ENCODE measurements at regions not wholly inside any gene's neighbourhood (a gene's known extent, or its start where the extent isn't known, plus 50 kb on each side); places are given as distances from the start of the nearest gene placed in this dataset.

DNA sequence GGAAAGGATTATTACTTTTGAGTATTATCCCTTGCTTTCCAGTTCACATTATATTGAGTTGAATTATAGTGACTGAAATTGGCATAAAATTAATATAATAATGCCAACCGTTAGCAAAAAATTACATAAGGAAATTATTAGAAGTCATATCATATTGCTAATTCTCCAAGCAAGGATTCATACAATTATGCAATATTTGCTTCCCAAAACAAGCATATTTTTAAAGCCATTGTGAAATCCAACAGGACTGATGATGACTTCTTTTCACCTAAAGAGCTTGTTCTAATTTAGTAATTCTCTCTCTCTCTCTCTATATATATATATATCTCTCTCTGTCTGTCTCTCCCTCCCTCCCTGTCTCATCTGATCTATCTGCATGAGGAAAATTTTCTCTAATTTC is 283.5 kb downstream of the DSEL start:
- Mint-ChIP-seq H3K27ac (no peak overlapping the region), H3K9me3 (no peaks in the 10 kb centered on the region), H3K4me1 (ENCODE audit: low read depth) (no peaks in the 10 kb centered on the region), H3K4me3 (no peak overlapping the region), H3K27me3 (ENCODE audit: insufficient read depth) (peaks cover 2% of the 10 kb centered on the region), H3K36me3 (ENCODE audit: low read depth) (no peaks in the 10 kb centered on the region)
- intact Hi-C loops (cut with micrococcal nuclease) = no loop called here
- DNase-seq (ENCODE audit: low spot score) = no peak

DNA sequence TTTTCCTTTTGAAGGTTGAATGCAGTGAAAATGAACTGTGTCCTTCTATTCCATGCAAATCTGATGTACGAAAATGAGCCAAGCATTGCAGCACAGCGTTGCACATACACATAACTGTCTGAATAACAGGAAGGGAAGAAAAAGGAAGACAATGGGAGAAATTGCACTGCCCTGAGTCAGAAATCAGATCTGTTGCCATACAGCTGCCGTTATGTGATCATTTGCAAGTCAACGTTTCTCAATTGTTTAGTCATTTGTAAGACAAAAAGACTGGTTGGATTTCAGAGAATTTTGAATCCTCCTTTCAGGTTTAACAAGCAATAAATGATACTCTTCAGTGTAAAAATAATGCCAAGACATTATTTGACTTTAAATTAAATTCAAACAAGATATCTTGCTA is 284.1 kb downstream of the DSEL start:
- H3K4me1 Mint-ChIP-seq (ENCODE audit: low read depth) = no peaks in the 10 kb centered on the region
- no peak for DNase-seq (ENCODE audit: low spot score)
- peaks cover 2% of the 10 kb centered on the region for H3K27me3 Mint-ChIP-seq (ENCODE audit: insufficient read depth)
- no peak overlapping the region for H3K27ac Mint-ChIP-seq
- H3K4me3 Mint-ChIP-seq = no peak overlapping the region
- H3K36me3 Mint-ChIP-seq (ENCODE audit: low read depth) = no peaks in the 10 kb centered on the region
- H3K9me3 Mint-ChIP-seq = no peaks in the 10 kb centered on the region
- intact Hi-C loops (cut with micrococcal nuclease) = no loop called here

DNA sequence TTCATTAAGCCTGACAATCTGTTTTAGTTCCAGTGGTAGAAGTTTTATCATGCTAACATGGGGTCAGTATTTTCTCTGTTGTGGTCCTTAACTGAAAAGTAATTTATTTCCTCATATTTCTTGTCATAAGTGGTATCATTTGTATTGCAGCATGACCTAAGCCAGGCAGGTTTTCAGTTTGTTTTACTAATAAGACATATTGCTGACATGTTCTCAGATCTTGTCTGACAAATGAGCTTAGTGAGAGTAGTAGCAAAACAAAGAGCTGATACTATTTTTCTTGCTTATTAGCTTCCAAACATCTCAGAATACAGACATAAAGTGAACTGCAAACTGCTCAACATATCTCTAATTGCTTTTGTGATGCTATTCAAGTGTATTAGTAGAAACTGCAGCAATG is 293.6 kb downstream of the DSEL start:
- Mint-ChIP-seq H3K4me1 (ENCODE audit: low read depth) (no peaks in the 10 kb centered on the region), H3K4me3 (no peak overlapping the region)

DNA sequence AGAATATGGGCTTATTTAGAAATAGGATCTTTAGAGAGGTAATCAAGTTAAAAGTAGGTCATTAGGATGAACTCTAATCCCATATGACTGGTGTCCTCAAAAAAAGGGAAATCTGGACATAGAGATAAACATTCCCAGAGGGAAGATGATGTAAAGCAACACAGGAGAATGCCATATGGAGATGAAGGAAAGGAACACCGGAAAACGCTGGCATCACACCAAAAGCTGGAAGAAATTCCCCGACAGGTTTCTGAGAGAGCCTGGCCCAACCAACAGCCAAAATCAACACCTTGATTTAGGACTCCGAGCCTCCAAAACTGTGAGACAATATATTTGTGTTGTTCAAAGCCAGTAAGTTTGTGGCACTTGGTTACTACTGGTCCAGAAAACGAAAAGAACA is 296.7 kb downstream of the DSEL start:
- Mint-ChIP-seq H3K27ac (no peak overlapping the region), H3K36me3 (ENCODE audit: low read depth) (no peaks in the 10 kb centered on the region), H3K9me3 (no peaks in the 10 kb centered on the region), H3K4me3 (no peak overlapping the region), H3K27me3 (ENCODE audit: insufficient read depth) (no peaks in the 10 kb centered on the region), H3K4me1 (ENCODE audit: low read depth) (no peaks in the 10 kb centered on the region)
- intact Hi-C loops (cut with micrococcal nuclease) = loop anchor here (5.0 to 10.0 kb wide), 3 partner anchors 297 to 1625 kb away; partner anchors contain the start of gene DSEL
- DNase-seq (ENCODE audit: low spot score) = no peak

More for the DNA sequence above, 293.6 kb downstream of the DSEL start:
- Mint-ChIP-seq H3K36me3 (ENCODE audit: low read depth) (no peaks in the 10 kb centered on the region), H3K9me3 (no peaks in the 10 kb centered on the region), H3K27me3 (ENCODE audit: insufficient read depth) (no peaks in the 10 kb centered on the region), H3K27ac (no peak overlapping the region)
- DNase-seq (ENCODE audit: low spot score) = no peak
- intact Hi-C loops (cut with micrococcal nuclease) = no loop called here

DNA sequence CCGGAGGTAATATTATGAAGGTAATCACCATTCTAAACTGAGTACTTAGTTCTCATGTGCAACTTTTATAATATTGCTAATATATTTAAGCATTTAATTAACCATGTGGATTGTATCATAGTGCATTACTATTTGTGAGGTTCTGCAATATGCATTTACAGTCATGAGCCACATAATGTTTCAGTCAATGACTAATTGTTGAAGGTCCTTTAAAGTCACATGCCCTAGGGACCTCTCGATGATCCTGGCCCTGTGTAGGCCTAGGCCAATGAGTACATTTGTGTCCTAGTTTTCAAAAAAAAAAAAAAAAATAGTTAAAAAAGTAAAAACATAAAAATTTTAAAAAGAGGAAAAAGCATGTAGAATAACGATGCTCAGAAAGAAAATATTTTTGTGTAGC is 298.0 kb downstream of the DSEL start:
- intact Hi-C loops (cut with micrococcal nuclease) = loop anchor here (5.0 to 10.0 kb wide), 3 partner anchors 299 to 1626 kb away; partner anchors contain the start of gene DSEL

DNA sequence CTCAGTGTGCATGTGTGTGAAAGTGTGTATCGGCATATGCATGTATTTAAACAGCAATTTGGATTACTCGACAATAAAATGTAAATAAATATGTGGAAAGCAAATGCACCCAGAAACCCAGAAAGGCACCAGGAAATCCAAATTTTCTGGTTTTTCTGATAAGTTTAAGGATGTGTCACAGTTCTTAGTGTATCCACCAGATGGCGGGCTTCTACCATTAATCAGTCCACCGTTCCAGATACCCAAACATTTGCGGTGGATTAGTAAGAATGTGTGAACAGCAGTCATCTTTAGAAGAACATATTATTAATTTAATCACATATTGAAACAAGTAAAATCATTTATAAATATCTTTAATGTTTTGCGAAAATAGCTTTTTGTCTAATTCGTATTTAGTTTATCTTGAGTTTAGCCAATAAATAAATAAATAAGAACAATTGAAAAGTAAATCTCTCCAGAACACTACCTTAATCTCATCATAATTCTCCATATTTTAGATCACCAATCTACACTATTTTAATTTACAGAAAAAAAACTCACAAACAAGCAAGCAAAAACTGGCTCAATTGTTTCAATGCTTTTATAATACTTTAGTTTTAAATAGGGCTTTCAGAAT is 298.9 kb downstream of the DSEL start:
- no peaks in the 10 kb centered on the region for H3K36me3 Mint-ChIP-seq (ENCODE audit: low read depth)
- H3K4me3 Mint-ChIP-seq = no peak overlapping the region
- H3K27me3 Mint-ChIP-seq (ENCODE audit: insufficient read depth) = no peaks in the 10 kb centered on the region
- H3K9me3 Mint-ChIP-seq = no peaks in the 10 kb centered on the region
- no peaks in the 10 kb centered on the region for H3K4me1 Mint-ChIP-seq (ENCODE audit: low read depth)
- intact Hi-C loops (cut with micrococcal nuclease) = loop anchor here (1.0 to 10.0 kb wide), 6 partner anchors 300 to 1627 kb away; partner anchors contain the start of gene DSEL
- H3K27ac Mint-ChIP-seq = no peak overlapping the region
- DNase-seq (ENCODE audit: low spot score) = peak; percentile 26

More for the DNA sequence above, 298.0 kb downstream of the DSEL start:
- Mint-ChIP-seq H3K4me1 (ENCODE audit: low read depth) (no peaks in the 10 kb centered on the region), H3K36me3 (ENCODE audit: low read depth) (no peaks in the 10 kb centered on the region), H3K27me3 (ENCODE audit: insufficient read depth) (no peaks in the 10 kb centered on the region), H3K4me3 (no peak overlapping the region), H3K27ac (no peak overlapping the region), H3K9me3 (no peaks in the 10 kb centered on the region)
- no peak for DNase-seq (ENCODE audit: low spot score)

DNA sequence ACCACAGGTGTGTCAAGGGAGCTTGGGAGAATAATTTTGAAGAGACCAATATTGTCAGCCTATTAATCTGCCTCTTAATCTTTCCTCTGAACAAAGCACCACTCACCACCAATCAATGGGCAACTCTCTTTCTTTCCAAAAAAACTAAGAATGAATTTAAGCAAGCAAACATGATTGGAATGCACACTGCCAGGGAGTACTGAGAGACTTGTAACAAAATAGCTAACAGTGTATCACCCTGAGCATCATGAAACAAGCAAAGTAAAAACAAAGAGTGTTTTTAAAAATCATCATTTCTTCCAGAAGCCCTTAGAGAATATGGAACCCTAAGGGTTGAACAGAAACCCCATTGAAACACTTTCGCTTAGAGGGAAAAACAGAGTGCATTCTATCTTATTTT is 299.7 kb downstream of the DSEL start:
- DNase-seq (ENCODE audit: low spot score) = no peak
- intact Hi-C loops (cut with micrococcal nuclease) = loop anchor here (1.0 to 10.0 kb wide), 6 partner anchors 300 to 1628 kb away; partner anchors contain the start of gene DSEL
- Mint-ChIP-seq H3K4me3 (no peak overlapping the region), H3K4me1 (ENCODE audit: low read depth) (no peaks in the 10 kb centered on the region), H3K27me3 (ENCODE audit: insufficient read depth) (no peaks in the 10 kb centered on the region), H3K27ac (no peak overlapping the region), H3K36me3 (ENCODE audit: low read depth) (no peaks in the 10 kb centered on the region), H3K9me3 (no peaks in the 10 kb centered on the region)

DNA sequence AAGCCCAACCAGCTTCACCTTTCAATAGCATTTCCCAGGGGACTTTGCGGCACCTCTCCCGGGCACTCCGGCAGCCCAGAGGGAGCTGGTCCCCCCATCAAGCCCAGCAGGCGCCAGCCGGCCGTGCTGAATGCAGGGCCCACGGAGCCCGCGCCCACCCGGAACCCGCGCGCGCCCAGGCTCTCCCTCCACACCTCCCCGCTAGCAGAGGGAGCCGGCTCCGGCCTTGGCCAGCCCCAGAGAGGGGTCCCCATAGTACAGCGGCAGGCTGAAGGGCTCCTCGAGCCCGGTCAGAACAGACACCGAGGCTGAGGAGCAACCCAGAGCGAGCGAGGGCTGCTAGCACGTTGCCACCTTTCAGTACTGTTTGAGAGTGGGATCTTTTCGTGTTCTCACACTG is 300.8 kb downstream of the DSEL start:
- intact Hi-C loops (cut with micrococcal nuclease) = loop anchor here (5.0 to 10.0 kb wide), 3 partner anchors 302 to 1629 kb away; partner anchors contain the start of gene DSEL
- DNase-seq (ENCODE audit: low spot score) = no peak
- no peaks in the 10 kb centered on the region for H3K27me3 Mint-ChIP-seq (ENCODE audit: insufficient read depth)
- no peaks in the 10 kb centered on the region for H3K4me1 Mint-ChIP-seq (ENCODE audit: low read depth)
- H3K9me3 Mint-ChIP-seq = no peaks in the 10 kb centered on the region
- H3K36me3 Mint-ChIP-seq (ENCODE audit: low read depth) = no peaks in the 10 kb centered on the region
- H3K27ac Mint-ChIP-seq = no peak overlapping the region
- no peak overlapping the region for H3K4me3 Mint-ChIP-seq

DNA sequence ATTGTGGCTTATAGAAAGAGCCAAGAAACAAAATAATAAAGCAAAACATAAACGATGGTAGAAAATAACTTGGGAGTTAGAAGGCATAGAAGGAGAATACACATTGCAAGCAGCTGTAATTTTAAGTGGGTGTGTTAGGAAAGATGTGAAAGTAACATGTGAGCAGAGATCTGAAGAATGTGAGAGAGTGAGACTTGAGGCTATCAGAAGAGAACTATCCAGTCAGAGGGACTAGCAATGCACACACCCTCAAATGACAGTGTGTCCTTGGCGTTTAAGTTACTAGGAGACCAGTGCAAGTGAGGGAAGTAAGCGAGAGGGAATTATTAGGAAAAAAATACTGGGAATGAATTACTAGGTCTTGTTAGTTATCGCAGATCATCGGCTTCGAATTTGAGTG is 304.9 kb downstream of the DSEL start:
- DNase-seq (ENCODE audit: low spot score) = no peak
- intact Hi-C loops (cut with micrococcal nuclease) = loop anchor here (10.0 kb wide), 2 partner anchors 993 to 1633 kb away; no protein-coding TSS in a partner anchor
- no peaks in the 10 kb centered on the region for H3K9me3 Mint-ChIP-seq
- H3K36me3 Mint-ChIP-seq (ENCODE audit: low read depth) = no peaks in the 10 kb centered on the region
- no peaks in the 10 kb centered on the region for H3K4me1 Mint-ChIP-seq (ENCODE audit: low read depth)
- no peak overlapping the region for H3K4me3 Mint-ChIP-seq
- no peak overlapping the region for H3K27ac Mint-ChIP-seq
- no peaks in the 10 kb centered on the region for H3K27me3 Mint-ChIP-seq (ENCODE audit: insufficient read depth)

DNA sequence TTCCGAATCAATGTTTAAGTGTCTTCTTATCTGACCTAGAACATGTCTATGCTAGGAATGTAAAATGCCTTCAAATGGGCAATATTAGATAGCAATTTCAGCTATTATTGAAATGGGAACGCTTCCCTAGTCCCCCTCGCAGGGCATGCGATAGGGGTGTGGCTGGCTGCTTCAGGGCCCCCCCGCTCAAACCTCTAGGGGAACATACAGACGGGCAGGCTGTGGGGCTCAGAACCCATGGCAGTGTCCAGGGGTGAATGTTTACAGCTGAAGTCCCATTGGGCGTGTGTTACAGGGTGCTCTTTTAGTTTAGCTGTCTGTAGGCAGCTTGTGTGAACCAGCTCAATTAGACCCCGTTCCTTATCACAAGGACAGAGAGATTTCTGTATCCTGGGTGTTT is 315.9 kb downstream of the DSEL start:
- no peak overlapping the region for H3K27ac Mint-ChIP-seq
- H3K27me3 Mint-ChIP-seq (ENCODE audit: insufficient read depth) = no peaks in the 10 kb centered on the region
- H3K9me3 Mint-ChIP-seq = no peaks in the 10 kb centered on the region
- no peak for DNase-seq (ENCODE audit: low spot score)
- H3K4me1 Mint-ChIP-seq (ENCODE audit: low read depth) = no peaks in the 10 kb centered on the region
- intact Hi-C loops (cut with micrococcal nuclease) = loop anchor here (1.0 kb wide), 1 partner anchor 96 kb away; no protein-coding TSS in a partner anchor
- H3K36me3 Mint-ChIP-seq (ENCODE audit: low read depth) = no peaks in the 10 kb centered on the region
- H3K4me3 Mint-ChIP-seq = no peak overlapping the region

DNA sequence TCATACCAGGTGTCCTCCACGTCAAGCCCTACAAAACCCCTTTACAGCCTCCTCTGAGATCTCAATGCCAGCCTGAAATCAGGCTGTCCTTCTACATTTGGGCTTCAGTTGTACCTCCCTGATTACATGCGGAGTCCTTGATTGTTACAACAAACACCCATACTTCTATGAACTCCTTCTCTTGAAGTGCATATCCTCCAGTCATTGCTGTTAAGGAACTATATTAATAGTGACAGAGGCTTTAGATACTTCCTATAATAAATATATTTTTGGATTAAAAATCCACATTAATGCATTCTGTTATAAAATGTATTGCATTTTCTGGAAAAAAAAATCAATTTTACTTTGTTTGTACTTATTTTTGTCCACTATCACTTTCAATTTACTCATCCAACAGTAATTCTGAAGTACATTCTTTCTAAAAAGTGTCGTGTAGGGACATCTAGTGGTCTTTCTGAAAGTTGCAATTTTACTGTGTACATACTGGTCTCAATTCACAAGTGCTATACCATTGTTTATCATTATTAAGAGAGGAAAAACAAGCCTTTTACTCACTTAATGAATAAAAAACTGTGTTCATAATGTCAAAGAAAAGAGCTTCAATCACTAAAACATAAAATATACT is 316.4 kb downstream of the DSEL start:
- H3K9me3 Mint-ChIP-seq = no peaks in the 10 kb centered on the region
- no peaks in the 10 kb centered on the region for H3K27me3 Mint-ChIP-seq (ENCODE audit: insufficient read depth)
- DNase-seq (ENCODE audit: low spot score) = no peak
- intact Hi-C loops (cut with micrococcal nuclease) = loop anchor here (1.0 kb wide), 1 partner anchor 96 kb away; no protein-coding TSS in a partner anchor
- no peak overlapping the region for H3K4me3 Mint-ChIP-seq
- H3K4me1 Mint-ChIP-seq (ENCODE audit: low read depth) = no peaks in the 10 kb centered on the region
- H3K27ac Mint-ChIP-seq = no peak overlapping the region
- H3K36me3 Mint-ChIP-seq (ENCODE audit: low read depth) = no peaks in the 10 kb centered on the region

DNA sequence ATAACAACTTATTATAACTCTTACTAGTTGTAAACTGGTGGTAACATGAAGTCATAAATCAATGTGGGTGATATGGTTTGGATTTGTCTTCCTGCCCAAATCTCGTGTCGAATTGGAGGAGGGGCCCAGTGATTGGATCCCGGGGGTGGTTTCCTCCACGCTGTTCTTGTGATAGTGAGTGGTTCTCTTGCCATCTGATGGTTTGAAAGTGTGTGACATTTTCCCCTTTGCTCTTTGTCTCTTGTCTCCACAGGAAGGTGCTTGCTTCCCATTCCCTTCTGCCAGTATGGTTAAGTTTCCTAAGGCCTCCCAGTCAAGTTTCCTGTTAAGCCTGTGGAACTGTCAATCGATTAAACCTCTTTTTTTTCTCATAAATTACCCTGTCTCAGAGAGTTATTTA is 321.6 kb downstream of the DSEL start:
- H3K9me3 Mint-ChIP-seq = no peaks in the 10 kb centered on the region
- no peaks in the 10 kb centered on the region for H3K4me1 Mint-ChIP-seq (ENCODE audit: low read depth)
- intact Hi-C loops (cut with micrococcal nuclease) = no loop called here
- no peak for DNase-seq (ENCODE audit: low spot score)
- no peak overlapping the region for H3K4me3 Mint-ChIP-seq
- H3K36me3 Mint-ChIP-seq (ENCODE audit: low read depth) = no peaks in the 10 kb centered on the region
- H3K27ac Mint-ChIP-seq = no peak overlapping the region
- no peaks in the 10 kb centered on the region for H3K27me3 Mint-ChIP-seq (ENCODE audit: insufficient read depth)

DNA sequence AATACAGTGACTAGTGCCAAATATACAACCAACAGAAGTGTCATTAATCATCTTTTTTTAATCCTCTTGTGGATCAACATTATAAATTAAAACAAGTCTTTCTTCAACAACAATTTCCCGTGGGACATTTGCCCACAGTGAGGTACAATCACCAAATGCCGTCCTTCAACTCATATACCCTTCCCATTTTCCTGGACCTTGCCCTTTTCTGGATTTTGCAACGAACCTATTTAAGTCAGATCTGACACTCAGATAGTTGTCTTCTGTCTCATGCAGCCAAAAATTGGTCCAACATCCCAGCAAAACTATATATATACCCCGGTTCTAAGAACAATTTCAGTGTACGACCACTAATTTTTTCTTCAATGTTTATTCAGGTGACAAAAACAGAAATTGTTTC is 324.0 kb downstream of the DSEL start:
- Mint-ChIP-seq H3K9me3 (no peaks in the 10 kb centered on the region), H3K27me3 (ENCODE audit: insufficient read depth) (no peaks in the 10 kb centered on the region), H3K27ac (no peak overlapping the region), H3K4me3 (no peak overlapping the region), H3K36me3 (ENCODE audit: low read depth) (no peaks in the 10 kb centered on the region), H3K4me1 (ENCODE audit: low read depth) (no peaks in the 10 kb centered on the region)
- DNase-seq (ENCODE audit: low spot score) = no peak
- intact Hi-C loops (cut with micrococcal nuclease) = no loop called here

All from activated T-helper 1 cell treated with anti-CD3 and anti-CD28 coated beads, Interleukin-12 subunit alpha, Interleukin-12 subunit beta, Interleukin-2, Interleukin-4 antibody, amounts not matched to agents 30 ng/mL and 10 ng/mL and 1 ng/mL, durations not matched to agents 14 hours and 24 hours and 36 hours (primary cell).